ENCODE measurements at regions not wholly inside any gene's neighbourhood (a gene's known extent, or its start where the extent isn't known, plus 50 kb on each side); places are given as distances from the start of the nearest gene placed in this dataset.
"Not testable (repeated sequence)": the region's sequence is repeated elsewhere in the genome, so short reads cannot be mapped to it uniquely, and the experiment has no call there.

GRCh38 chr15:62644889-62645742 is 397.4 kb upstream of the TPM1 start:
- DNase-seq (ENCODE audit: low spot score): no peak

GRCh38 chr15:62647202-62647842 is 395.2 kb upstream of the TPM1 start:
- DNase-seq (ENCODE audit: low spot score): no peak

GRCh38 chr15:62647843-62648505 is 394.6 kb upstream of the TPM1 start:
- no peak for DNase-seq (ENCODE audit: low spot score)

GRCh38 chr15:62648954-62649353 is 393.6 kb upstream of the TPM1 start:
- DNase-seq (ENCODE audit: low spot score): no peak

- no peak for DNase-seq (ENCODE audit: low spot score)
These were observed 392.6 kb upstream of the TPM1 start for GRCh38 chr15:62649793-62650420.

- no peak for DNase-seq (ENCODE audit: low spot score)
These were observed 389.4 kb upstream of the TPM1 start for GRCh38 chr15:62653122-62653521.

GRCh38 chr15:62656071-62656470 is 386.5 kb upstream of the TPM1 start:
- no peak for DNase-seq (ENCODE audit: low spot score)

- not testable (repeated sequence) for DNase-seq (ENCODE audit: low spot score)
These were observed 385.0 kb upstream of the TPM1 start for GRCh38 chr15:62657501-62657900.

GRCh38 chr15:62658498-62658897 is 384.0 kb upstream of the TPM1 start:
- DNase-seq (ENCODE audit: low spot score): no peak

GRCh38 chr15:62663547-62663946 is 379.0 kb upstream of the TPM1 start:
- DNase-seq (ENCODE audit: low spot score): no peak

- no peak for DNase-seq (ENCODE audit: low spot score)
These were observed 377.1 kb upstream of the TPM1 start for GRCh38 chr15:62665449-62665848.

GRCh38 chr15:62666046-62666445 is 376.5 kb upstream of the TPM1 start:
- no peak for DNase-seq (ENCODE audit: low spot score)

- DNase-seq (ENCODE audit: low spot score): no peak
These were observed 370.3 kb upstream of the TPM1 start for GRCh38 chr15:62672268-62672667.

- DNase-seq (ENCODE audit: low spot score): no peak
These were observed 365.7 kb upstream of the TPM1 start for GRCh38 chr15:62676891-62677290.

- DNase-seq (ENCODE audit: low spot score): no peak
These were observed 360.3 kb upstream of the TPM1 start for GRCh38 chr15:62681939-62682896.

GRCh38 chr15:62683192-62683591 is 359.4 kb upstream of the TPM1 start:
- not testable (repeated sequence) for DNase-seq (ENCODE audit: low spot score)

GRCh38 chr15:62684123-62684808 is 358.3 kb upstream of the TPM1 start:
- DNase-seq (ENCODE audit: low spot score): no peak

GRCh38 chr15:62691008-62691407 is 351.5 kb upstream of the TPM1 start:
- DNase-seq (ENCODE audit: low spot score): no peak

- DNase-seq (ENCODE audit: low spot score): no peak
These were observed 344.9 kb upstream of the TPM1 start for GRCh38 chr15:62697636-62698035.

- no peak for DNase-seq (ENCODE audit: low spot score)
These were observed 343.9 kb upstream of the TPM1 start for GRCh38 chr15:62698646-62699045.

- no peak for DNase-seq (ENCODE audit: low spot score)
These were observed 336.2 kb upstream of the TPM1 start for GRCh38 chr15:62706317-62706716.

All from HuH-7.5 (cell line).